ENCODE measurements at regions not wholly inside any gene's neighbourhood (a gene's known extent, or its start where the extent isn't known, plus 50 kb on each side); places are given as distances from the start of the nearest gene placed in this dataset.

DNA sequence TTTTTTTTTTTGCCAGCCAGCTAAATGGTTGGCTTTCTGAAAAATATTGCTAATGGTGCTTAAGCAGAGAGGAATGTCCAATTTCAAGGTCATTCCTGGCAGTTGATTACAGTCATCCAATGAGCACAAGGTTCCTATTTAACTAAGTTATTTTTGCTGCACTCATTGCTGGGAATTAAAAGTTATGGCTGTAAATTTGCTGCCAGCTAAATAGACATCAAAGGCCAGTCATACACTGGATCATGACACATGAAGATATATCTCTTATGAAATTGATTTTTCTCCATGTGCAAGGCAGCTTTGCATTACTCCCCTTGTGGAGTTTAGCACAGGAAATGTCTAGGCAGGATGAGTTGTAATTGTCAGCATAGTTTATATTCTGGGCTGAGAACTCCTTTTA is 1898.4 kb upstream of the CELF4 start:
- no TSS peak for BruUV-seq (replicated peaks)
- H3K4me2 ChIP-seq (ENCODE audit: low read length): no peak overlapping the region
- intact Hi-C loops (cut with micrococcal nuclease): no loop called here

DNA sequence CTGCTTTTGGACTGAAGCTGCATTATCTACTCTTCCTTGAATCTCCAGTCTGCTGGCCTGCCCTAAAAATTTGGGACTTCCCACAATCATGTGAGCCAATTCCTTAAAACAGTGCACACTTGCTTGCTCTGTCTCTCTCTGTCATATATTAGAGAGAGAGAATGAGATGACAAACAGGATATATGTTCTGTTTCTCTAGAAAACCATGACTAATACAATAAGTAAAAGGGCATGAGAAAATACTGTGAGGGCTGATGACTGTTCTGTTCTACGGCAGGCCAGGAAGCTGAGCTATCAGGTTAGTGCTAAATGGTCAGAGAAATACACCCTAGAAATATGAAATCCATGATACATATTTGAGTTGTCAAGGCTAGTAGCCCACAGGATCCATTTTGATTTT is 1896.8 kb upstream of the CELF4 start:
- no peaks in the 10 kb centered on the region for H3K36me3 ChIP-seq (ENCODE audit: low read depth, low read length)
- ChIA-PET POLR2A (ENCODE audit: unreplicated experiment) (no interaction called here), CTCF (no interaction called here)
- peak overlapping the region; percentile 63 for H3K27ac ChIP-seq (ENCODE audit: low read length)
- no peaks in the 10 kb centered on the region for H3K27me3 ChIP-seq (ENCODE audit: low read length)
- H3K9me2 ChIP-seq (replicated peaks; ENCODE audit: low read length): no peaks in the 10 kb centered on the region
- no peak overlapping the region for H3K4me3 ChIP-seq (ENCODE audit: low read length)
- no peaks in the 10 kb centered on the region for H3K79me2 ChIP-seq (ENCODE audit: low read length)
- H3K4me2 ChIP-seq (ENCODE audit: low read length): no peak overlapping the region
- DNase-seq (peak; percentile 40), ATAC-seq (peak; percentile 88)
- H3K9me3 ChIP-seq (ENCODE audit: low read length): no peaks in the 10 kb centered on the region
- H3K4me1 ChIP-seq (ENCODE audit: insufficient read depth, low read length): no peaks in the 10 kb centered on the region
- intact Hi-C loops (cut with micrococcal nuclease): no loop called here
- no peaks in the 10 kb centered on the region for H4K20me1 ChIP-seq (ENCODE audit: low read length)
- no peak overlapping the region for H2AFZ ChIP-seq (ENCODE audit: low read length)
- no TSS peak for BruUV-seq (replicated peaks)
- TF ChIP-seq EZH2 (IDR thresholded peaks at IDR 0.05; ENCODE audit: low read length, unreplicated experiment): no peak
- TF ChIP-seq, protein P1, sequence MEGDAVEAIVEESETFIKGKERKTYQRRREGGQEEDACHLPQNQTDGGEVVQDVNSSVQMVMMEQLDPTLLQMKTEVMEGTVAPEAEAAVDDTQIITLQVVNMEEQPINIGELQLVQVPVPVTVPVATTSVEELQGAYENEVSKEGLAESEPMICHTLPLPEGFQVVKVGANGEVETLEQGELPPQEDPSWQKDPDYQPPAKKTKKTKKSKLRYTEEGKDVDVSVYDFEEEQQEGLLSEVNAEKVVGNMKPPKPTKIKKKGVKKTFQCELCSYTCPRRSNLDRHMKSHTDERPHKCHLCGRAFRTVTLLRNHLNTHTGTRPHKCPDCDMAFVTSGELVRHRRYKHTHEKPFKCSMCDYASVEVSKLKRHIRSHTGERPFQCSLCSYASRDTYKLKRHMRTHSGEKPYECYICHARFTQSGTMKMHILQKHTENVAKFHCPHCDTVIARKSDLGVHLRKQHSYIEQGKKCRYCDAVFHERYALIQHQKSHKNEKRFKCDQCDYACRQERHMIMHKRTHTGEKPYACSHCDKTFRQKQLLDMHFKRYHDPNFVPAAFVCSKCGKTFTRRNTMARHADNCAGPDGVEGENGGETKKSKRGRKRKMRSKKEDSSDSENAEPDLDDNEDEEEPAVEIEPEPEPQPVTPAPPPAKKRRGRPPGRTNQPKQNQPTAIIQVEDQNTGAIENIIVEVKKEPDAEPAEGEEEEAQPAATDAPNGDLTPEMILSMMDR (conservative IDR thresholded peaks at IDR 0.05; ENCODE audit: low read depth, low read length): no peak
- TF ChIP-seq EZH2phosphoT487 (IDR thresholded peaks at IDR 0.05; ENCODE audit: borderline replicate concordance, low read length): no peak
- H3F3A ChIP-seq (ENCODE audit: low read length, unreplicated experiment): no peaks in the 10 kb centered on the region
- no peak overlapping the region for H3K9ac ChIP-seq (ENCODE audit: low read length)

More for the DNA sequence above, 1898.4 kb upstream of the CELF4 start:
- Histone ChIP-seq H3K27ac (ENCODE audit: low read length) (no peak overlapping the region), H3K9me3 (ENCODE audit: low read length) (no peaks in the 10 kb centered on the region), H4K20me1 (ENCODE audit: low read length) (no peaks in the 10 kb centered on the region), H3K36me3 (ENCODE audit: low read depth, low read length) (no peaks in the 10 kb centered on the region), H2AFZ (ENCODE audit: low read length) (no peak overlapping the region), H3K4me3 (ENCODE audit: low read length) (no peak overlapping the region), H3K79me2 (ENCODE audit: low read length) (no peaks in the 10 kb centered on the region), H3K9ac (ENCODE audit: low read length) (no peak overlapping the region), H3K4me1 (ENCODE audit: insufficient read depth, low read length) (no peaks in the 10 kb centered on the region), H3F3A (ENCODE audit: low read length, unreplicated experiment) (no peaks in the 10 kb centered on the region), H3K9me2 (replicated peaks; ENCODE audit: low read length) (no peaks in the 10 kb centered on the region), H3K27me3 (ENCODE audit: low read length) (no peaks in the 10 kb centered on the region)
- TF ChIP-seq EZH2phosphoT487 (IDR thresholded peaks at IDR 0.05; ENCODE audit: borderline replicate concordance, low read length) (no peak), EZH2 (IDR thresholded peaks at IDR 0.05; ENCODE audit: low read length, unreplicated experiment) (no peak)
- TF ChIP-seq, protein P1 (conservative IDR thresholded peaks at IDR 0.05; ENCODE audit: low read depth, low read length): no peak
- DNase-seq (no peak), ATAC-seq (no peak)
- CTCF ChIA-PET: no interaction called here
- POLR2A ChIA-PET (ENCODE audit: unreplicated experiment): no interaction called here

DNA sequence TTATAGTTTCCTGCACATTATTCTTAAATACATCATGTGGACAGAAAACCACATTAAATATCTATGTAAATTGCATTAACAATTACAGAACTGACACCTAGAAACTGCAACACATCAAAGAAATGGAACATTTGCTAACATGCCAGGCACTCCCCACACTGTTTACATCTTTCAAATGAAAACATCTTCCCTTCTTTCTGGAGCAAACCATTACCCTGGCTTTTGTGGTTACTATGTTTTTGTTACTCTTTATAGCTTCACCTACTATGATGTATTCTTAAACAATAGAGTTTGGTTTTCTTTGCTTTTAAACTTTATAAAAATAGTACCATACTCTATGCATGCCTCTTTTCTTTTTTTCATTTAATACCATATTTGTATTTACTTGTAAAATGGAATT is 1894.5 kb upstream of the CELF4 start:
- H3F3A ChIP-seq (ENCODE audit: low read length, unreplicated experiment): no peaks in the 10 kb centered on the region
- peaks cover 7% of the 10 kb centered on the region; the same call in 1 of the 2 replicates for H3K4me1 ChIP-seq (ENCODE audit: insufficient read depth, low read length)
- no peak overlapping the region for H3K9ac ChIP-seq (ENCODE audit: low read length)
- H3K79me2 ChIP-seq (ENCODE audit: low read length): no peaks in the 10 kb centered on the region
- BruUV-seq (replicated peaks): no TSS peak
- no peak overlapping the region for H3K27ac ChIP-seq (ENCODE audit: low read length)
- no peaks in the 10 kb centered on the region for H4K20me1 ChIP-seq (ENCODE audit: low read length)
- ATAC-seq (no peak), DNase-seq (no peak)
- H3K27me3 ChIP-seq (ENCODE audit: low read length): no peaks in the 10 kb centered on the region
- H2AFZ ChIP-seq (ENCODE audit: low read length): no peak overlapping the region
- no peak overlapping the region for H3K4me2 ChIP-seq (ENCODE audit: low read length)
- H3K36me3 ChIP-seq (ENCODE audit: low read depth, low read length): no peaks in the 10 kb centered on the region
- intact Hi-C loops (cut with micrococcal nuclease): no loop called here
- no peaks in the 10 kb centered on the region for H3K9me2 ChIP-seq (replicated peaks; ENCODE audit: low read length)
- H3K9me3 ChIP-seq (ENCODE audit: low read length): no peaks in the 10 kb centered on the region
- CTCF ChIA-PET: no interaction called here
- H3K4me3 ChIP-seq (ENCODE audit: low read length): no peak overlapping the region
- POLR2A ChIA-PET (ENCODE audit: unreplicated experiment): no interaction called here
- TF ChIP-seq EZH2 (IDR thresholded peaks at IDR 0.05; ENCODE audit: low read length, unreplicated experiment): no peak
- TF ChIP-seq EZH2phosphoT487 (IDR thresholded peaks at IDR 0.05; ENCODE audit: borderline replicate concordance, low read length): no peak
- TF ChIP-seq, protein P1 (conservative IDR thresholded peaks at IDR 0.05; ENCODE audit: low read depth, low read length): no peak
